SK-N-SH treated with all-trans-retinoic acid at 6 μM for 48 hours (cell line): ENCODE measurements at regions not wholly inside any gene's neighbourhood (a gene's known extent, or its start where the extent isn't known, plus 50 kb on each side); places are given as distances from the start of the nearest gene placed in this dataset.
"Not testable (repeated sequence)": the region's sequence is repeated elsewhere in the genome, so short reads cannot be mapped to it uniquely, and the experiment has no call there.

ENCODE experiments used
- ARNTL ChIP-seq: fragments of 450-650 bp; formaldehyde crosslinking; IDR thresholded peaks from 2 replicates; pipeline ENCODE4 v1.5.0; 2020; ENCODE audit warnings: low read depth, mild to moderate bottlenecking, moderate library complexity, borderline replicate concordance
- CSDC2 ChIP-seq: fragments of 250-450 bp; sonication (Bioruptor Pico); IDR thresholded peaks from 2 replicates; pipeline ENCODE4 v1.5.0; 2020; ENCODE audit warnings: mild to moderate bottlenecking, moderate library complexity
- ESRRG ChIP-seq: fragments of 250-450 bp; sonication (Bioruptor Pico); IDR thresholded peaks from 2 replicates; pipeline ENCODE4 v1.6.1; 2021; ENCODE audit warnings: mild to moderate bottlenecking
- PPARA ChIP-seq: fragments of 250-450 bp; sonication (Bioruptor Pico); IDR thresholded peaks from 2 replicates; pipeline ENCODE4 v1.5.0; 2020; ENCODE audit warnings: mild to moderate bottlenecking, borderline replicate concordance
- RARB ChIP-seq: fragments of 250-450 bp; sonication (Bioruptor Pico); IDR thresholded peaks from 2 replicates; pipeline ENCODE4 v1.8.0; 2021; ENCODE audit warnings: mild to moderate bottlenecking, moderate library complexity
- ZFP3 ChIP-seq: fragments of 250-450 bp; sonication (Bioruptor Pico); IDR thresholded peaks from 2 replicates; pipeline ENCODE4 v1.5.0; 2020; ENCODE audit warnings: mild to moderate bottlenecking, moderate library complexity
- ZFP30 ChIP-seq: fragments of 450-650 bp; formaldehyde crosslinking; IDR thresholded peaks from 2 replicates; pipeline ENCODE4 v1.5.0; 2022; ENCODE audit warnings: mild to moderate bottlenecking, moderate library complexity
- ZNF565 ChIP-seq: fragments of 450-650 bp; formaldehyde crosslinking; conservative IDR thresholded peaks from 2 replicates; pipeline ENCODE4 v1.5.0; 2020; ENCODE audit warnings: low read depth, mild to moderate bottlenecking, moderate library complexity
- TF ChIP-seq, protein P1 (sequence below): fragments of 250-450 bp; sonication (Bioruptor Pico); IDR thresholded peaks from 2 replicates; pipeline ENCODE4 v1.5.1; 2020; ENCODE audit warnings: low read depth, mild to moderate bottlenecking, moderate library complexity
- TF ChIP-seq, protein P2 (sequence below): fragments of 250-450 bp; sonication (Bioruptor Pico); IDR thresholded peaks from 2 replicates; pipeline ENCODE4 v1.5.1; 2021; ENCODE audit warnings: mild to moderate bottlenecking, moderate library complexity
- TF ChIP-seq, protein P3 (sequence below): fragments of 250-450 bp; sonication (Bioruptor Pico); IDR thresholded peaks from 2 replicates; pipeline ENCODE4 v1.5.0; 2020; ENCODE audit warnings: mild to moderate bottlenecking, moderate library complexity

DNA sequence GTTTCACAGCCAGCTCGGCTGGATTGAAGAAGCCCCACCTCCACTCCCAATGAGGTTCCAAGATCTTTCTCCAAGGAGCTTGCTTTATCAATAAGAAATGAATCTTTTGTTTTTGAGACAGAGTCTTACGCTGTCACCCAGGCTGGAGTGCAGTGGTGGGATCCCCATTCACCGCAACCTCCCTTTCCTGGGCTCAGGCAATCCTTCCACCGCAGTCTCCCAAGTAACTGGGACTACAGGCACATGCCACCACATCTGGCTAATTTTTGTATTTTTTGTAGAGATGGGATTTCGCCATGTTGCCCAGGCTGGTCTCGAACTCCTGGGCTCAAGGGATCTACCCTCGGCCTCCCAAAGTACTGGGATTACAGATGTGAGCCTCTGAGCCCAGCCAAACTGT lies 175.3 kb downstream of the OR4M2 start:
- not testable (repeated sequence) for TF ChIP-seq CSDC2 (CRISPR knock-in tag); ZNF565; RARB (CRISPR knock-in tag); PPARA (CRISPR knock-in tag); ARNTL (CRISPR knock-in tag); ZFP3 (CRISPR knock-in tag); ESRRG; ZFP30 (CRISPR knock-in tag)
- TF ChIP-seq, protein P1, sequence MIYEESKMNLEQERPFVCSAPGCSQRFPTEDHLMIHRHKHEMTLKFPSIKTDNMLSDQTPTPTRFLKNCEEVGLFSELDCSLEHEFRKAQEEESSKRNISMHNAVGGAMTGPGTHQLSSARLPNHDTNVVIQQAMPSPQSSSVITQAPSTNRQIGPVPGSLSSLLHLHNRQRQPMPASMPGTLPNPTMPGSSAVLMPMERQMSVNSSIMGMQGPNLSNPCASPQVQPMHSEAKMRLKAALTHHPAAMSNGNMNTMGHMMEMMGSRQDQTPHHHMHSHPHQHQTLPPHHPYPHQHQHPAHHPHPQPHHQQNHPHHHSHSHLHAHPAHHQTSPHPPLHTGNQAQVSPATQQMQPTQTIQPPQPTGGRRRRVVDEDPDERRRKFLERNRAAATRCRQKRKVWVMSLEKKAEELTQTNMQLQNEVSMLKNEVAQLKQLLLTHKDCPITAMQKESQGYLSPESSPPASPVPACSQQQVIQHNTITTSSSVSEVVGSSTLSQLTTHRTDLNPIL (CRISPR knock-in tag) = not testable (repeated sequence)
- TF ChIP-seq, protein P2, sequence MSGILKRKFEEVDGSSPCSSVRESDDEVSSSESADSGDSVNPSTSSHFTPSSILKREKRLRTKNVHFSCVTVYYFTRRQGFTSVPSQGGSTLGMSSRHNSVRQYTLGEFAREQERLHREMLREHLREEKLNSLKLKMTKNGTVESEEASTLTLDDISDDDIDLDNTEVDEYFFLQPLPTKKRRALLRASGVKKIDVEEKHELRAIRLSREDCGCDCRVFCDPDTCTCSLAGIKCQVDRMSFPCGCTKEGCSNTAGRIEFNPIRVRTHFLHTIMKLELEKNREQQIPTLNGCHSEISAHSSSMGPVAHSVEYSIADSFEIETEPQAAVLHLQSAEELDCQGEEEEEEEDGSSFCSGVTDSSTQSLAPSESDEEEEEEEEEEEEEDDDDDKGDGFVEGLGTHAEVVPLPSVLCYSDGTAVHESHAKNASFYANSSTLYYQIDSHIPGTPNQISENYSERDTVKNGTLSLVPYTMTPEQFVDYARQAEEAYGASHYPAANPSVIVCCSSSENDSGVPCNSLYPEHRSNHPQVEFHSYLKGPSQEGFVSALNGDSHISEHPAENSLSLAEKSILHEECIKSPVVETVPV (CRISPR knock-in tag) = not testable (repeated sequence)
- TF ChIP-seq, protein P3, sequence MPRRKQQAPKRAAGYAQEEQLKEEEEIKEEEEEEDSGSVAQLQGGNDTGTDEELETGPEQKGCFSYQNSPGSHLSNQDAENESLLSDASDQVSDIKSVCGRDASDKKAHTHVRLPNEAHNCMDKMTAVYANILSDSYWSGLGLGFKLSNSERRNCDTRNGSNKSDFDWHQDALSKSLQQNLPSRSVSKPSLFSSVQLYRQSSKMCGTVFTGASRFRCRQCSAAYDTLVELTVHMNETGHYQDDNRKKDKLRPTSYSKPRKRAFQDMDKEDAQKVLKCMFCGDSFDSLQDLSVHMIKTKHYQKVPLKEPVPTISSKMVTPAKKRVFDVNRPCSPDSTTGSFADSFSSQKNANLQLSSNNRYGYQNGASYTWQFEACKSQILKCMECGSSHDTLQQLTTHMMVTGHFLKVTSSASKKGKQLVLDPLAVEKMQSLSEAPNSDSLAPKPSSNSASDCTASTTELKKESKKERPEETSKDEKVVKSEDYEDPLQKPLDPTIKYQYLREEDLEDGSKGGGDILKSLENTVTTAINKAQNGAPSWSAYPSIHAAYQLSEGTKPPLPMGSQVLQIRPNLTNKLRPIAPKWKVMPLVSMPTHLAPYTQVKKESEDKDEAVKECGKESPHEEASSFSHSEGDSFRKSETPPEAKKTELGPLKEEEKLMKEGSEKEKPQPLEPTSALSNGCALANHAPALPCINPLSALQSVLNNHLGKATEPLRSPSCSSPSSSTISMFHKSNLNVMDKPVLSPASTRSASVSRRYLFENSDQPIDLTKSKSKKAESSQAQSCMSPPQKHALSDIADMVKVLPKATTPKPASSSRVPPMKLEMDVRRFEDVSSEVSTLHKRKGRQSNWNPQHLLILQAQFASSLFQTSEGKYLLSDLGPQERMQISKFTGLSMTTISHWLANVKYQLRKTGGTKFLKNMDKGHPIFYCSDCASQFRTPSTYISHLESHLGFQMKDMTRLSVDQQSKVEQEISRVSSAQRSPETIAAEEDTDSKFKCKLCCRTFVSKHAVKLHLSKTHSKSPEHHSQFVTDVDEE = not testable (repeated sequence)
